CD4-positive, alpha-beta T cell treated with Interleukin-17A for 1 hour (primary cell): ENCODE measurements at regions not wholly inside any gene's neighbourhood (a gene's known extent, or its start where the extent isn't known, plus 50 kb on each side); places are given as distances from the start of the nearest gene placed in this dataset.

ENCODE experiments used
- DNase-seq: peaks from one replicate; pipeline ENCODE4 v3.0.0-alpha.2; 2020

DNA sequence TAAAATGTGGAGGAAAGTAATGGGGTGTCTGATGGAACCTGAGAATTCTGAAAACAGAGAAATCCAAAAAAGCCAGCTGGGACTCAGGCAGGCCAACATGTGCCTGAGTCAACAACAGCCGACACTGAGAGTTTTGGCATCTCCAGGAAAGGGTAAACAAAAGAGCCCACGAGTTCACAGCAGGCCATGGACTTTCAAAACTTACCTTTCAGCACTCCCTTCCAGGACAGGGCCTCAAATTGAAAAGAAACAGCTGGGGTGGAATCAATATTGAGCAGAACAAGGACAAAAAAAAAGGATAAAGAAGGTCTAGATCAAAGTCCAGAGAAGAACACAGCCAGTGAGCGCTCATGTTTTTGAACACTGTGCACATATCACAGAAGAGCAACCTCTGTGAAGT lies 735.4 kb upstream of the GRM7 start:
- no peak for DNase-seq

DNA sequence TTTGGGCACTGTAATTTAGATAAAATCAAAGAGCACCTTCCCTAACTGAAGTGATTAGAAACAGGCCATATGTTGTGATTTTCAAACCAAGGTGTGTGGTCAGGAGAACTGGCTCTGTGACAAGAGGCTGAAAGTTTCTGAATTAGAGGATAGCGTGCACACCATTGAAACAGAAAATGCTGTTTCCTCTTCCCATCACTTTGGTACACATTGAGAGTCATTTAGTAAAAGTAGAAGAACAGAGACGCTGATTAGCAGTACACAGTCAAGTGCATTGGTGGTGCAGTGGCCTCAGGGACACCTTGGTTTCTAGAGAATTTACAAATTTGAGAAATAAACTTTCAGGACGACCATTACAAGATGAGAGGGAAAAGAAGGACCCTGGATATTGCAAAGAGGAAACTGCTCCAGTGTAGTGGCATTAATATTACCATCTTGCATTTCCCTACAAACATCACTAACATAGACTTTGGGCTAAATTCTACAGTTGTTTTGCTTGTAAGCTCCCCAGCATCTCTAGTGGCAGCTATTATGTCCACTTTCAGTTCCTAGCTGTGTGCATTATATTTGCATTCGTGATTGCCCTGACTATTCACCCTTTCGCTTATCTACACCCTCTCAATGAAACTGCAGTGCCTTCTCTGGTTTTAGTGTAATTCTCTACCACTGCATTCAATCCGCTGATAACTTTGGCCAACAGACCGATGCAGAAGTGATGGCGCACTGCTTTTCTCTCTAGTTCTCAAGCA lies 728.1 kb upstream of the GRM7 start:
- DNase-seq, result no peak

DNA sequence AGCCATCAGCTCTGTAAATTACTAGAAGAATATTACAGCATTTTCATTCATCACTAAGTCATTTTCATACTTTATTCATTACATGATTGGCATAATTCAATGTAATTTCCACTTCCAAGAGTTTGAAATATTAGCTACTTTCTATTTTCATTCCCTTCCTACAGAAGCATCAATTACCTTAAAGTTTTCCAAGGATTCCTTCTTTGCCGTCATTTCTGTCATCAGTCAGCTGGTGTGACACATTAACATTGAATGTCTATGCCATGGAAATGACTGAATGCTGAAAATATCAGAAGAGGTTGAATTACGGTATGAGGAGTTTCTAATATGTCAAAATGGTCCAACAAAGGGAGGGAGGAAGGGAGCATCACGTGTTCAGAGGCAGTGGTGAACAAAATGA lies 718.2 kb upstream of the GRM7 start:
- no peak for DNase-seq

DNA sequence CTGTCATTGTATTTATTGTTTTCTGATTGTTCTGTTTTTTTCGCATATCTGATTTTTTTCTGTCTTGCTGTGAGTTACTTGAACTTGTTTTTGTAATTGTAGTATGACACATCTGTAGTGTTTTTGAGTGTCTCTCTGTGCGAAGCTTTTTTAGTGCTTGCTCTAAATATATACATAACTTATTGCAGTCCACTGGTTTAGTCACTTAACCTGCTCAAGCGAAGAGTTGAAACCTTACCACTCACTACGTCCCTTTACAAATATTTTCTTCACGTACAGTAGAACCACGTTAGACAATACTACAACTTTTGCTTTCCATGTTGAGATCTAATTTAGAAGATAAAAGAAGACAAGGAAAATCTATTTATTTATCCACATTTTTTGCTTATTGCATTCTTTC lies 713.0 kb upstream of the GRM7 start:
- no peak for DNase-seq

DNA sequence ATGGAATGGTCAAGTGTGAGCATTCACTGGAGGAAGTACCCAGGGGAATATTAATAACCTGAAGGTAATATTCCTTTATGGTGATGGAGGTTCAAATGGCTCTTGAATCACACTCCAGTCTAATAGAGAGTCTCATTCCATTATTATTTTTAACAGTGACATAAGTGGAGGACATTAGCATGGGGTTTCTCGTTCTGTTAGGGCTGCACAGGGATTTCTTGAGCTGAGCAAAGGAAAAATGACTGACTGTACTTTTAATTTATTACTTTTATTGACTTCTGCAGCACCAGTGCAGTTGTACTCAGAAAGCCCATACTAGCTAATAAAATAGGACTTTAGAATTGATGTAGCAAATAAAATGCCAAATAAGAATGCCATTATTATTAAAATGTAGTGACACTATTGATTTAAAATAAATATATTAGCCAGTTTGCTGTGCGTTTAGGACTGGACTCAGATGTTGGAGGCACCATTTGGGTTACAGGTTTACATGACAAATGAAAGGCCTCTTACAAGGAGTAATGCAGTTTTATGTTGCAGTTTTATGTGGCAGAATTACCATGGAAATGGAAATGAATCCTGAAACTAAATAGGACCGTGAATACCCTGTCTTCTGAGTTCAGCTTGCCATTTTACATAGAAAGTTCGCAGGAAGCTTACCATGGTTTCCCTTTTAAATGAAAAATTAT lies 705.1 kb upstream of the GRM7 start:
- no peak for DNase-seq

DNA sequence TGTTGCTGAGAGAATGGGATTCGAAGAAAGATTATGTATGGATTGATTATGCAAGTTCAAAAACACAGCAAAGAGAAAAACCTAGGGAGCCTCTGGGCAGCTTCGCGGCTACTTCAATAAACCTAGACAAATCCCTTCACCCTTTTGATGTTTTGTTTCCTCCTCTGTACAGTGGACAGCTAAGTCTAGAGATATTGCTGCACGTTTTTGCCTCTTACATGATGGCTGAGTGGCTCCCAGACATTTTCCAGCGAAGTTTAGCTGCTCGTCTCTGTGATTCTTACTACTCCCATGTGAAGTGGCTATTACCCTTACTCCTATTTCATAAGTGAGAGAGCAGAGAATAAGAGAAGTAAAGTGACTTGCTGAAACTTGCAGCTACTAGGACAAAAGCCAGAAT lies 695.0 kb upstream of the GRM7 start:
- no peak for DNase-seq

DNA sequence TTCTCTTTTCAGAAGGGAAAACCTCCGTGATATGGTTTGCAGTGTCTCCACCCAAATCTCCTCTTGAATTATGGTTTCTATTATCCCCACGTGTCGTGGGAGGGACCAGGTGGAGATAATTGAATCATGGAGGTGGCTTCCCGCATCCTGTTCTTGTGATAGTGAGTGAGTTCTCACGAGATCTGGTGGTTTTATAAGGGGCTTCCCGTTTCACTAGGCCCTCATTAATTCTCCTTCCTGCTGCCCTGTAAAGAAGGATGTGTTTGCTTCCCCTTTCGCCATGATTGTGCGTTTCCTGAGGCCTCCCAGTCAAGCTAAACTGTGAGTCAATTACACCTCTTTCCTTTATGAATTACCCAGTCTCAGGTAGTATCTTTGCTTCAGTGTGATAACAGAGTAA lies 692.7 kb upstream of the GRM7 start:
- DNase-seq, result no peak

DNA sequence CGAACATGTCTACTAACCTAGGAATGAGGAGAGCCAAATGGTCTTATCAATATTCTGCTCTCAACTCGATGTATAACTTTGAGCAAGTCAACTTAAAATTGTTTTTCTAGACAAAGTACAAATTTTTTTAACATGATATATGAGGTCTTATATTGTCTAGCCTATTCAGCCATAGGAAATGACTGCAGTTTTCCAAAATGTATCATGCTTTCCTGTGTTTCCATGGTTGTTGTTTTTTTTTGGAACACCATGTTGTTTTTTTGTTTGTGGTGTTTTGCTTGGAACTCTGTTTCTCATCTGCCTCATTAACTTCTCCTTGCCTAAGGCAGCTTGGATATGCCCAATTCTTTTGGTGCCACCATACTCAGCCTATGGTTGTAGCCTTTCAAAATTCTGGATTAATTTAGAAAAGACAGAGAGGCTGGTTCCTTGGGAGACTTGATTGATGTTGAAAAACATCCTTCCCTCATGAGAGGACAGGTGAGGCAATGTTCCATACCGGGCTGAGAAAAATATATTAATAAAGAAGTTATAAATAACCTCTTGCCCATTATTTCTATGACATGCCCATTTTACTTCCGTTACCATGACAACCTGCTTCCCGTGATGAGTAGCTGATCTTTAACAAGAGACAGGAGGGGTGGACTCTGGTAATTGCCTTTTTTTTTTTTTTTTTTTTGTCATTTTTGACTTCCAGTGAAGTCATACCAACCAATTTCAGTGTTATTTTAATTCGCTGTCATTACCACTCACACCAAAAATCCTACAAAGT lies 687.9 kb upstream of the GRM7 start:
- DNase-seq, result no peak

DNA sequence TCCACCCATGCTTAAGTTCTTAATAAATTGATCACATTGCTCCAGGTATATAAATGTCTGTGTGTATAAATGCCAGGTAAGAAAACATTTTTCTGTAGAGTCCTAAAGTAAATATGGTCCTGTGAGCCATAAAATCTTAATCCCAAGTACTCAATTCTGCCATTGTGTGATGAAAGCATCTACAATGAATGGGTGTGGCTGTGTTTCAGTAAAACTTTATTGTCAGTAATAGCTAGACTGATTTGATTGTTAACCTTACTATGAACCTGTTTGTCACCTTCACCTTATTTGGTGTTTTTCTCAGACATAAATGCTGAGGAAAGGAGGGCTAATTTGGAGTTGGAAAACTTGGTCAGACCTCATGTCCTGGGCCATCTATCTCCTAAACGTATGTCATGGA lies 683.5 kb upstream of the GRM7 start:
- DNase-seq, result no peak

DNA sequence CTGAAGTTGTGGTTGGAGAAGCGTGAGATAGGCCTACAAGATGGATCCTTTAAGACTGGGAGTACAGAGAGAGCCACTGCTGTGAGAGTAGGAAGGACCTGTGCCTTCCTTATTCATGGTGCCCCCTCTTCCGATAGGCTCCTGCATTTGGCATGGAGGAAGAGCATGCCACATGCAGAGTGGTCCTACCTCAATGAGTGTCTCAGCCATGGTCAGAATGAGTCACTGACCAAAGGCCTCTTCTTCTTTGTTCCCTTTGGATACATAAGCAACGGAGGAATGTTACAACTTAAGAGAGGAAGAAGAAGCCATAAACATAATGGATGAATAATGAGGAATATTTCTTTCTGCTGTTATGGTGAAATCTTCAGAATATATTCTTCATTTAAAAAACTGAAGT lies 681.2 kb upstream of the GRM7 start:
- no peak for DNase-seq

DNA sequence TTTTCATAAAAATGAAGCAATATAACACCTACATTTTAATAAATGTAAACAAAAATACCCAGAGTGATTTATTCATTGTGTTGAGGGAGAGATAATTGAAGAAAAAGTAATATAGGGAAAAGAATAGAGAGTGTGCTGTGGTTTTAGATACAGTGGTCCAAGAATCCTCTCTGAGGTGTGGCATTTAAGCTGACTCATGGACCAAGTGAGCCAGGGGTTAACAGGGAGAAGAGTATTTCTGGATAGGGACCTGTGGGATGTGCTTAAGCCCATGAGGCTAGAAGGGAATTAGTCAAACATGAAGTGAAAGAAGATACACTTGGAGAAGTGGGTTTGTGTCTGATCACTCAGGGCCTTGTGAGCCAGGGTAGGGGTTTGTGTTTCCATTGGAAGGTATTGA lies 680.7 kb upstream of the GRM7 start:
- no peak for DNase-seq

DNA sequence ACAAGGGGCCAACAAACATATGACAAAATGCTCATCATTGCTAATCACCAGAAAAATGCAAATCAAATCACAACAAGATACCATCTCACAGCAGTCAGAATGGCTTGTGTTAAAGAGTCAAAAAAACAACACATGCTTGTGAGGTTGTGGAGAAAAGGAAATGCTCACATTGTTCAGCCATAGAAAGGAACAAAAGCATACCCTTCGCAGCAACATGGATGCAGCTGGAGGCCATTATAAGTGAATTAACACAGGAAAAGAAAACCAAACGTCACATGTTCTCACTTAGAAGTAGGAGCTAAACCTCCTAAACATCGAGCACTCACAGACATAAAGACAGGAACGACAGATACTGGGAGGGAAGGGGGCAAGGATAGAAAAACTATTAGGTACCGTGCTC lies 678.4 kb upstream of the GRM7 start:
- no peak for DNase-seq

DNA sequence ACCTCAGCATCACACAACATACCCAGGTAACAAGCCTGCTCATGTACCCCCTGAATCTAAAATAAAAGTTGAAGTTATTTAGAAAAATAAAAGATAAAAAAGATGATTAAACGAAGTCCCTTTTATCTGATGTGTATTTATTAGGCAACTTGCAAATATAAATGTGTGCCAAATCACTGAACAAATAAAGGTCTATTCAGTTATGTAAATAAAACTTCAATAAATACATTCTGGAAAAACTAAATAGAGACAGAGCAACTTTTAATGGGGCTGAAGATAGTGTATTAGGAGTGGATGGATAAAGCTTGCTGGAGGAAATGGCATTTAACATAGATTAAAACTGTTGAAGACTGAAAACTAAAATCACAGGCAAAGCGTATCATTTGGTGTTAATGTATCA lies 678.0 kb upstream of the GRM7 start:
- DNase-seq, result no peak

DNA sequence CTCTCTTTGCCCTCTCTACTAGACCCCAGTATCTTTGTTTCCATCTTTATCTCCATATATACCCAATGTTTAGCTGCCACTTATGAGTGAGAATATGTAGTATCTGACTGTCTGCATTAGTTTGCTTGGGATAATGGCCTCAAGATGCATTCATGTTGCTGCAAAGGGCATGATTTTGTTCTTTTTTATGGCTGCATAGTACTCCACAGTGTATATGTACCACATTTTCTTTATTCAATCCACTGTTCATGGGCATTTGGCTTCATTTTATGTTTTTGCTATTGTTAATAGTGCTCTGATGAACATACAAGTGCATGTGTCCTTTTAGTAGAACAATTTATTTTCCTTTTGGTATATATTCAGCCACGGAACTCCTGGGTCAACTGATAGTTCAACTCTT lies 671.5 kb upstream of the GRM7 start:
- no peak for DNase-seq

DNA sequence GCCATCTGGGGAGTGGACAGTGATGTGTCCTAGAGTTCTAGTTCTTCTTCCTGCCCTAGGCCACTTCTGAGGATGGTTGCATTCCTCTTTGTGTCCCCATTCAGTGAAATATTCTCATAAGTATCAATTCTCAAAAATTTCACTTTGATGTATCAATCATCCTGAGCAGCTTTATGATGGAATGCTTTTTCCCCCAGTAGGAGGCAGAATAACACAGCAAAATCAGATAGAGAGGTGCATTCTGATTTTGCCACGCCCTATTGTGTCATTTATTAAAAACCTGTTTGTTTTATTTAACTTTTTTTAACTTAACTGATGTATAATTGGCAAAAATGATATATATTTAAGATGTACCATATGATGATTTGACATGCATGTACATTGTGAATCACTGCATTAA lies 656.0 kb upstream of the GRM7 start:
- DNase-seq, result no peak

DNA sequence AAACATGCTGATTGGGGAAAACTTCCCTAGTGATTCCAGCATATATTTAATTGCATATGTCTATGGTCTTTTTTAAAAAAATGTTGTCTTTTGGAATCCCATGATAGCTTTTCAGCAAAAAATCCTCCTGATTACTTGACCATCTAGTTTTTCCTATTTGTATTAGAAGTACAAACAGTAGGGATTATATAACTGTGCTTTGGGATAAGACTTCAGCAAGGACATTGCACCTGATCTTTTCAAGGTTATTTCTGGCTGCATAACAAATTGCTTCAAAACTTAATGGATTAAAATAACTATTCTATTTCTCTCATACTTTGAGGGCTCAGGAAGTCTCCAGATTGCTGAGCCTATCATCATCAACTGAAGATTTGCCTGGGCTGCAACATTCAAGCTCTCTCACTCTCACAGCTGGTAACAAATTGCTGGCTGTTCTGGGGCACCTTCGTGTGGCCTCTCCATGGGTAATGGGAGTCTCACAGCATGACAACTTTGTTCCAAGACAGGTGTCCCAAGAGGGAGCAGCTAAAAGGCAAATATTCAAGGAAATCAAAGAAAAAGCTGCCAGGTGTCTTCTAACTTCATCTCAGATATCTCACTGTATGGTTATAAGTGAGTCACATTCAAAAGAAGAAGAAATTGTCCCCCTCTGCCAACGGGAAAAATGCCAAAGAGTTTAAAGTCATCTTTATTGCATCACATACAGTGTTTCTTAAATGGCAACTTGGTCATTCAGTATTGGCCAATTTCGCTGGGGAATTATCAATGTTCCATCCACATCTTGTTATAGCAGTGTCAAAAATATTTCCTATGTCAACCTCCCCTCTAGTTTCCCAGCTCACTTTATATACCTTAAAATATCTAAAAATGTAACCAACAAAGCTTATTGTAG lies 644.5 kb upstream of the GRM7 start:
- DNase-seq, result no peak

DNA sequence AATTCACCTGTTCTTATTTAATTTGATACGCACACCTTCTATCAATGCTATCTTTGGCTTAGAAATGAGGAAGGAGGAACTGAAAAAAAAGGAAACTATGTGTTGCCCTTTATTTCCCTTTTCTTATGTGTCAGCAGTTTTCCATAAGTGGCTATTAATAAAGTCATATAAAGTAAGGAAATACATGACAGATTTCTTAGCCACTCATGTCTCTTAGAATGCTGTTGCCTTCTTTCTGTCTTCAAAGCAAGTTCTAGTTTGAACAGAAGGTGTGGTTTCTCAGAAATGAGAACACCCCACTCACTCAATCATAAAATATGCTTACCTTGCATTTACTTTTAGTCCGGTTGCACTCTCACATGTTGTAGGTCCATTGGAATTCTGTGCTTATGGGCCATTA lies 640.5 kb upstream of the GRM7 start:
- no peak for DNase-seq

DNA sequence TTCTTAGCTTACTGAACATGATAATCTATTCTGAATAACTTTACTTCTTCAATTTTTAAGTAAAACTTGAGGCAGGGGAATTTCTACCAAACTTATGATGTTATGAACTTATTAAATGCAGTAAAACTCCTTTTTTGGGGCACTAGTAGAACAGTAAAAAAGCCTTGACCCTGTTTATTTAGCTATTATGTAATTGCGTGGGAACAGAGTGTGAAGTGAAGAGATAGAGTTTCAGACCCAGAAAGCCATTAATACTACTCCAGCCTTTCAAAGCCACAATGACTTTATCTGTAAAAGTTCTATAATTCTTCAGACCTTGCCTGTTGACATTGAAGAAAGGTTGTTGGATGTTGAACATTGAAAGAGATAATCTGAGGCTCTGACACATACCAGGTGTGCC lies 638.8 kb upstream of the GRM7 start:
- no peak for DNase-seq

DNA sequence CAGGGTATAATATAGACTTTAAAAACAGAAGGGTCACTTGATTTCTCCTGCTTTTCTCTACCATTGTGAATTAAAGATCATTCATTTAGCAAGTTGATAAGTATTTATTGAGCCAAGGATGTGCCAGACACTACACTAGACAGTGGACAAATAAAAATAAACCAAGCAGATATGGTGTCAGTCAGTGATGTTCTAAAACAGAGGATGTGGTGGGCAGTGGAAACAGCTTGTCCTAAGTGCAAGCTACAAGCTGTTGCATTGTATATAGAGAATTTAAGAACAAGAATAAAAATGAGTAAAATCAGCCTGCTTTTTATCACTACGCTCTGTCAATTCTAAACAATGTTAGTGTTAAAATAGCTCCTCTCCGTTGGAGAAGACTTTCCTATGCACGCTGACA lies 637.3 kb upstream of the GRM7 start:
- DNase-seq, result no peak

DNA sequence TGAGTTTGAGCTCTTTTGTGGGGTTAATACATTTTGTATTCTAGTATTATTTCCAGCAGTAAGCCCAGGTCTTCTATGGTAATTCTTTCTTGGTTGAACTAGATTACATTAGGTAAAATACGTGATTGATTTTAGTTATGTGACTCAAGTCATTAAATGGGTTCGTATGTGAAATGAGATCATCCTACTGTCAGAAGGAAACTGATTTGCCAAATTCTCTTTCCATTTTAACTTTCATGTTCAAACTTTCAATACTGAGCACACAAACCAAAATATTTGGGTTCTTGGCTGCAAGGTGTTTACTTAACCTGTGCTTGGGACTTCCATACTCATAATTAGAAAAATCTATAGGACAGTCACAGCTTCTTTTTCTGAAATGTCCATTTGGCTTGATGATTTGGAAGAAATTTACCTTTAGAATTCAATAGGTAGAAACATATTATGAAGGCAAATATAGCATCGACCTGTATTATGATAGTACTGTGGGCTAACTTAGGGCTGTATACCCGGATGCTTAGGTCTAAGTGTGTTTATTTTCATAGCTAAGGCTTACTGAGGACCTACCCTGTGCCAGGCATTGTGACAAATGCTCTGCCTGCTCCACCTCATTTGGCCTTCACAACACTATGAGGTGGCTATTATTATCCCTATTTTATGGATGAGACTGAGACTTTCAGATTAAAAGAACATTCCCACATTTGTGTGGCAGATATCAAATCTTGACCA lies 631.8 kb upstream of the GRM7 start:
- DNase-seq, result no peak

DNA sequence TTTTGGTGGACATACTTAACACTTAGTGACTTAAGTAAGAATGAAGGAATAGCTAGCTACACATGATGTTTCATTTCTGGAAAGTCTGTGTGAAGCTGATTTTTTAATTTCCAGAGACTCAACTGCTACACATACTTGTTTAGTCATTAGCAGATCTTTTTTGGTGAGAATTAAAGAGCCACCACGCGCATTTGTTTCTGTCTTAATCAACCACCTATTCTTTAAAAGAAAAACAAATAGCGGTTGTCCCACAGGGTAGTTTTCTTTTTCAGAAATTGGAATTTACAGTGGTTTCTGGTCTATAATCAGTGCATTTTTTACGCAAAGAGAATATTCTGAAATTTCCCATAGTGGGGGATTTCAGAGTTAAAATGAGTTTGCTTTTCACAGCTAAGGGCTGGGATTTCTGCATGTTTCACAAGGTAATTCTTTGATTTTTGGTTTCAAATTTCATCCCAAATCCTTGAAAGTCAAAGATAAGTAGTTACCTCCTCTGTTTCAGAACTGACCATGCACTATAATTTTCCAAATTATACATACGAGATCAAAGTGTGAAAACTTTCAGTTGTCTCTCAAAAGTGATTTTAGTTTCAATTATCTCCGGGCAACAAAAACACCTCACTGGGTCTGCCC lies 631.0 kb upstream of the GRM7 start:
- DNase-seq, result no peak

DNA sequence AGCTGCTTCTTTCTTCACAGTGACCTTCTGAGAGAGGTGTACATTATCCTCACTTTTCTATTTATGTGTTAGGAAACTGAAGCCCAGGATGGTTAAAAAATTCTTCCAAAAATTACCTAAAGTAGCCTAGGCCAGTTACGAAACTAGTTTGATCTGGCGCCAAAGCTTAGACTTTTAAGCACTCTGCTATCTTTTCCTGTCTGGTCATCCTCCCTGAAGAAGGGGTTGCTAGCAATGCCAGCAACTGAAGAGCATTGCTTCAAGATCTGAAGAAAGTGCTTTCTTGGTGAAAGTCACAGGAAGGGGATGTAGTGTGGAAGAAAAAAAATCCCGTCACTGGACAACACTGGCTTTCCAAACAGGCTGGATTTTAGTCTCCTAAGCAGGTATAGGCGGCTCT lies 618.8 kb upstream of the GRM7 start:
- DNase-seq, result no peak
